GM18520 (cell line): ENCODE measurements at regions not wholly inside any gene's neighbourhood (a gene's known extent, or its start where the extent isn't known, plus 50 kb on each side); places are given as distances from the start of the nearest gene placed in this dataset.

Source experiments
- ATAC-seq: cut with Tn5 transposase; IDR thresholded peaks from one replicate; pipeline ENCODE4 v1.9.1; 2021; ENCODE audit not compliant: unreplicated experiment

DNA sequence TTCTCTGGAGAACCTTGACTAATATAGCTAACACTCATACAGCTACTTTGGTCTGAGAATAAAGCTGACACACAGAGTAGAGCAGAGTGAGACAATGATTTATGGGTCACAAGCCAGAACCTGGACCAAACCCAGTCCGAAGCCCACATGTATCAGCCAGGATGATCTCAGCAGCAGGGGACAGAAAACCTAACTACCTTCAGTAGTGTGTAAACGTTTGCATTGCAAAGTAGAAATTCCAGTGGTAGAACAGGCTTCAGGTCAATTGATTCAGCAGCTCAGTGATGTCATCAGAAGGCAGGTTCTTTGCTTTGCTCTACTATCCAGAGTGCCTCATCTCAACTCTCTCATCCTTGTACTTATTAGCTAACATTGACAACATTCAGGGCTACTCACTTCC is 62.5 kb upstream of the PALS2 start:
- no peak for ATAC-seq

DNA sequence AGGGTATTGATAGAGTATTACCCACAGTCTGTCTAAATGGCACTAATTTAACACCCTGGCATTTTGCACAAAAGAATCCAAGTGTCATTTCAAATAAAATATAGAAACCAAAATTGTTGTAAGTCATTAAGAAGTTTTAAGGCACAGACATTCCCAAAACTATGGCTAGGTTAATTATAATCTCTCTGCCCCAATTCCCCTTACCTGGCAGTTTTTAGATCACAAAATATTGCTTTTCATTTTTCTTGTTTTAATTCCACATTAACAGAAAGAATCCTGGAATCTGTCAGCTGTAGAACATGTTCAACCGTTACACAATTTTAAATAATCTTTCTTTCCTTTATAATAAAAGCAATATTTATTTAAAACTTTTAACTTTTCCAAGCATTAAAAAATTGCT is 56.1 kb upstream of the PALS2 start:
- ATAC-seq = no peak

DNA sequence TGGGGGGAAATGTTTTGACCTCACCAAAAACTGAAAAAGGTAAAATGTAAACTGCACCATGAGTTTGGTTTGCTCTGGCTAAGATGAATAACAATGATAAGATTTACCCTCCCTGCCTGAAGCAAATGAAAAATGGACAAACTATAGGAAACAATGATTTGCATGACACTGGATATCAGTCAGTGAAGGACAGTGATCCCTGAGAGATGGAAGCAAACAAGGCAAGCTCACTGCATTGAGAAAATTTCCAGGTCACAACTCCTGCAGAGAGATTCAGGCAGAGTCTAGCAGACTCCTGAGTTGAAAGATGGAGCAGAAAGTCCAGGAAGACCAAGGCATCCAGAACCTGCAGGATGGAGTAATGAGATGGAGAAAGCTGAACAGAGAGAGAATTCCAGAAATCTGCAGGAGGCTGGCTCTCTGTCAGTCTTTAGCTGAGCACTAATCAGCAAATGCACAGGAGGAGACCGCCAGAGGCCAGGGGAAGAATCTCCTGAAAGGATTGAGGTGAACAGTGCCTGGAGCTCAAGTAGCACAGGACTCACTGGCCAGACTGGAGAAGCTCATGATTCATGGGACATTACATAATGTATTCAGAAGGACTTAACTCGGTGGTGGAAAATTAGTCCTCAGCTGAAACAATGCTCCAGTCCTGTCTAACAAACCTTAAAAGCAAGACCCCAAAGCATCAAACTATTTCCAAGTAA is 51.2 kb upstream of the PALS2 start:
- no peak for ATAC-seq
